B cell (primary cell): ENCODE measurements at regions not wholly inside any gene's neighbourhood (a gene's known extent, or its start where the extent isn't known, plus 50 kb on each side); places are given as distances from the start of the nearest gene placed in this dataset.
"Not testable (repeated sequence)": the region's sequence is repeated elsewhere in the genome, so short reads cannot be mapped to it uniquely, and the experiment has no call there.

Source experiments
- ATAC-seq: fragments of 200-7000 bp; cut with Tn5 transposase; one replicate; pipeline ENCODE4 v1.10.0; 2021; ENCODE audit warnings: low read depth, mild to moderate bottlenecking, moderate number of reproducible peaks, moderate library complexity
- CTCF ChIA-PET: fragments of 350-600 bp; sonication (Branson Sonifier 250); formaldehyde crosslinking; loops from one replicate; lab custom pipeline; 2021; ENCODE audit warnings: antibody characterized with exemption, inconsistent platforms; lab: Charles Lee
- POLR2A ChIA-PET: fragments of 350-600 bp; sonication (Branson Sonifier 250); formaldehyde crosslinking; loops from one replicate; lab custom pipeline; 2021; ENCODE audit warnings: antibody characterized with exemption; lab: Charles Lee
- DNase-seq: peaks from one replicate; pipeline ENCODE4 v3.0.0; 2013
- H2AFZ ChIP-seq: 2 replicates; pipeline ENCODE4 v1.6.1; 2012; ENCODE audit warnings: mild to moderate bottlenecking, low read depth, low read length; ENCODE audit not compliant: insufficient read depth, poor library complexity, severe bottlenecking
- H3K27ac ChIP-seq, 2 donors: 1 replicate in 1 of 2; 2 replicates in 1 of 2; pipeline ENCODE4 v1.5.1; 2012 to 2013; ENCODE audit warnings: low read length in 2 of 2, mild to moderate bottlenecking in 2 of 2, moderate library complexity in 1 of 2
- H3K27me3 ChIP-seq, 4 experiments: fragments of 200-600 bp in 1 of 4; sonication (generic) in 1 of 4; replicated peaks in 1 of 4; 1 replicate in 2 of 4; 2 replicates in 2 of 4; pipeline versions ENCODE4 v1.6.1 to v1.7.0; 2013 to 2016; ENCODE audit warnings: low read length in 3 of 4, mild to moderate bottlenecking in 2 of 4, mixed read lengths in 1 of 4, moderate library complexity in 1 of 4; ENCODE audit not compliant: insufficient read depth in 4 of 4, control insufficient read depth in 3 of 4; ENCODE audit errors: control extremely low read depth in 1 of 4
- H3K36me3 ChIP-seq, 2 experiments: replicated peaks in 1 of 2; 1 replicate in 1 of 2; 2 replicates in 1 of 2; pipeline versions ENCODE4 v1.6.1 to v1.7.1; 2013; ENCODE audit warnings: low read length in 1 of 2; ENCODE audit not compliant: insufficient read depth in 2 of 2, control insufficient read depth in 1 of 2; ENCODE audit errors: control extremely low read depth in 1 of 2, extremely low read depth in 1 of 2
- H3K4me1 ChIP-seq, 2 donors: fragments of 200-600 bp in 1 of 2; sonication (generic) in 1 of 2; 1 replicate in 1 of 2; 2 replicates in 1 of 2; pipeline versions ENCODE4 v1.5.1 to v1.6.1; 2013 to 2017; ENCODE audit warnings: low read length in 2 of 2; ENCODE audit not compliant: control insufficient read depth in 2 of 2, insufficient read depth in 2 of 2
- H3K4me2 ChIP-seq: replicated peaks from 2 replicates; pipeline ENCODE3; 2012; ENCODE audit warnings: mild to moderate bottlenecking, low read depth, low read length; ENCODE audit not compliant: poor library complexity, severe bottlenecking
- H3K4me3 ChIP-seq, 5 experiments: fragments of 200-600 bp in 1 of 5; sonication (generic) in 1 of 5; 1 replicate in 3 of 5; 2 replicates in 2 of 5; pipeline versions ENCODE4 v1.5.1 to v1.7.0; 2011 to 2016; ENCODE audit warnings: low read length in 4 of 5, mild to moderate bottlenecking in 4 of 5, low read depth in 2 of 5, control low read depth in 1 of 5, moderate library complexity in 1 of 5; ENCODE audit not compliant: insufficient read depth in 1 of 5; ENCODE audit errors: control extremely low read depth in 1 of 5, extremely low read depth in 1 of 5
- H3K79me2 ChIP-seq: fragments of 200-600 bp; sonication (generic); one replicate; pipeline ENCODE4 v1.6.0; 2016; ENCODE audit warnings: low read length; ENCODE audit not compliant: control insufficient read depth, insufficient read depth
- H3K9ac ChIP-seq: fragments of 200-600 bp; sonication (generic); 2 replicates; pipeline ENCODE4 v1.6.1; 2017; ENCODE audit warnings: mild to moderate bottlenecking, low read length, moderate library complexity
- H3K9me3 ChIP-seq, 3 donors: one replicate each; pipeline versions ENCODE4 v1.6.1 to v1.7.1; 2013; ENCODE audit warnings: low read length in 2 of 3; ENCODE audit not compliant: control insufficient read depth in 2 of 3, insufficient read depth in 1 of 3; ENCODE audit errors: control extremely low read depth in 1 of 3
- H4K20me1 ChIP-seq: 2 replicates; pipeline ENCODE4 v1.6.0; 2012; ENCODE audit warnings: mild to moderate bottlenecking, low read length; ENCODE audit not compliant: insufficient read depth, control insufficient read depth, poor library complexity, severe bottlenecking
- H3K27ac Mint-ChIP-seq: one replicate; pipeline ENCODE4 v1.8.0; 2021; ENCODE audit warnings: mixed read lengths
- H3K27me3 Mint-ChIP-seq: one replicate; pipeline ENCODE4 v1.8.0; 2021; ENCODE audit warnings: mixed read lengths
- H3K4me1 Mint-ChIP-seq: one replicate; pipeline ENCODE4 v1.8.0; 2021; ENCODE audit warnings: mixed read lengths
- H3K4me3 Mint-ChIP-seq: one replicate; pipeline ENCODE4 v1.8.0; 2021; ENCODE audit warnings: mixed read lengths
- H3K9me3 Mint-ChIP-seq: one replicate; pipeline ENCODE4 v1.8.0; 2022; ENCODE audit warnings: mixed read lengths; ENCODE audit not compliant: insufficient read depth
- CTCF ChIP-seq: fragments of 200-600 bp; IDR thresholded peaks from one replicate; pipeline ENCODE4 v1.8.0; 2022; ENCODE audit warnings: antibody characterized with exemption, mild to moderate bottlenecking
- EZH2 ChIP-seq: IDR thresholded peaks from 2 replicates; pipeline ENCODE4 v1.6.1; 2012; ENCODE audit warnings: borderline replicate concordance, low read depth, mild to moderate bottlenecking, moderate library complexity, low read length; ENCODE audit not compliant: insufficient read depth, poor library complexity, severe bottlenecking
- WGBS: methylation state at CpG from one replicate; pipeline ENCODE4 v1.1.5; 2013; ENCODE audit warnings: missing lambda C conversion rate; ENCODE audit not compliant: insufficient coverage; 5-methylcytosine and 5-hydroxymethylcytosine counted together
- intact Hi-C: fragments of 100-400 bp; cut with micrococcal nuclease; formaldehyde crosslinking; loops from one replicate; pipeline ENCODE4 v1.10.0; 2022

GRCh38 chr2:183903026-183903425, 695.3 kb upstream of the ZNF804A start:
- no peak for ATAC-seq
- Histone ChIP-seq H2AFZ (no peak overlapping the region), H3K9ac (no peak overlapping the region), H4K20me1 (no peaks in the 10 kb centered on the region), H3K4me1 (no peaks in the 10 kb centered on the region), H3K9me3 (no peaks in the 10 kb centered on the region), H3K4me2 (no peak overlapping the region), H3K4me3 (no peak overlapping the region), H3K36me3 (no peaks in the 10 kb centered on the region), H3K27me3 (no peaks in the 10 kb centered on the region), H3K79me2 (no peaks in the 10 kb centered on the region), H3K27ac (no peak overlapping the region)
- CTCF ChIA-PET = no interaction called here
- H3K4me3 Mint-ChIP-seq = no peak overlapping the region
- no peaks in the 10 kb centered on the region for H3K9me3 Mint-ChIP-seq
- no peak for DNase-seq
- TF ChIP-seq EZH2 (no peak), CTCF (no peak)
- no CpG with 5 or more reads among the region's 2 CpGs for WGBS
- H3K27me3 Mint-ChIP-seq = no peaks in the 10 kb centered on the region
- H3K27ac Mint-ChIP-seq = no peak overlapping the region
- POLR2A ChIA-PET = no interaction called here
- H3K4me1 Mint-ChIP-seq = no peaks in the 10 kb centered on the region
- intact Hi-C loops = no loop called here

GRCh38 chr2:183916041-183916440, 682.3 kb upstream of the ZNF804A start:
- CTCF ChIA-PET, H3K4me1 ChIP-seq, H3K27me3 ChIP-seq, H3K9me3 ChIP-seq, H3K27ac ChIP-seq, H3K36me3 ChIP-seq, DNase-seq, H3K4me1 Mint-ChIP-seq, H2AFZ ChIP-seq, POLR2A ChIA-PET, H3K27me3 Mint-ChIP-seq, H3K4me3 Mint-ChIP-seq, intact Hi-C loops, ATAC-seq, H3K4me3 ChIP-seq, H3K79me2 ChIP-seq, H4K20me1 ChIP-seq, H3K27ac Mint-ChIP-seq, H3K4me2 ChIP-seq, H3K9me3 Mint-ChIP-seq, H3K9ac ChIP-seq: not testable (repeated sequence)
- 100% methylated on average over 2 of the region's 3 CpGs for WGBS
